ENCODE measurements at regions not wholly inside any gene's neighbourhood (a gene's known extent, or its start where the extent isn't known, plus 50 kb on each side); places are given as distances from the start of the nearest gene placed in this dataset.

DNA sequence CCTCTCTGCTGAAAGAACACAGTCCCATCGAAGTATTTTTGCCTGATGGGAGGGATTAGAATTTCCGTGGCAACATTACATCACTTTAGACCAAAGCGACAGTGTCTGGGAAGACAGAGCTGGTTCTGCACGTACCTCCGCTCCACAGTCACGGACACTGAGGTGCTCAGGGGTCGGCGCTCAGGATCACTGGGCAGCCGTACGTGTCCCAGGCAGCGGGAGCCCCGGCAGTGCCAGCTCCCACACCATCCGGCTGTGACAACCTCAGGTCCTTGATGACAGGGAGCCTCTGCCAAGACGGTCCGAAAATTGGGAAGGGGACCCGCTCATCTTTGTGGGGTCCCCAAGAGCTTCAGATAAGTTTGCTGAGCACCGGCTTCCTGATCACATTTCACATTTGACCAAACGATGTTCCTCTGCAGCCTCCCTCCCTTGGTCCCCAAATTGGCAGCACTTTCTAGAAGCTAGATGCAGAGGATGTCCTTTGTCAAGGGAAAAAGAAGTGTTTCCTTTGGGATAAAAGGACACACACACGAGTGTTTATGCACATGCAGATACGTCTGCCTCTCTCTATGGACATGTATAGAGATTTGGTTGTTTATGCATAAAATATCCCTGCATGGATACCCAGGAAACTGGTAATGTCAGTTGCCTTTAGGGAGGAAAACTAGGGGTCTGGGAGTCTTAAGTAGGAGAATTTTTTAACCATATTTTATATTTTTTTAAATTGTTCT lies 61.6 kb upstream of the LINC01488 start:
- peaks cover 3% of the 10 kb centered on the region for H3K9me3 ChIP-seq (ENCODE audit: low read depth, low read length)
- TF ChIP-seq CTCF (IDR thresholded peaks at IDR 0.05; ENCODE audit: extremely low read depth, low read depth, low read length): no peak
- peak overlapping the region; percentile 97 for H3K27ac ChIP-seq (ENCODE audit: low read depth, low read length)
- H3K36me3 ChIP-seq (ENCODE audit: insufficient read depth, low read length): no peaks in the 10 kb centered on the region
- no peaks in the 10 kb centered on the region for H3K27me3 ChIP-seq (ENCODE audit: insufficient read depth, low read length)
- no peak overlapping the region for H3K4me2 ChIP-seq (ENCODE audit: insufficient read depth, low read length)
- peak overlapping the region; percentile 74 for H2AFZ ChIP-seq (ENCODE audit: low read length)
- H4K20me1 ChIP-seq (ENCODE audit: insufficient read depth, low read length): no peaks in the 10 kb centered on the region
- peaks cover 12% of the 10 kb centered on the region for H3K4me1 ChIP-seq (ENCODE audit: insufficient read depth, low read length)
- H3K4me3 ChIP-seq (ENCODE audit: insufficient read depth, low read length): no peak overlapping the region
- no peaks in the 10 kb centered on the region for H3K79me2 ChIP-seq (ENCODE audit: insufficient read depth, low read length)
- peak; percentile 89 for DNase-seq (ENCODE audit: insufficient read length, low spot score, missing footprints)

- peak; percentile 30 for DNase-seq (ENCODE audit: insufficient read length, low spot score, missing footprints)
- Histone ChIP-seq H3K27me3 (ENCODE audit: insufficient read depth, low read length) (no peaks in the 10 kb centered on the region), H3K9me3 (ENCODE audit: low read depth, low read length) (peaks cover 4% of the 10 kb centered on the region), H3K36me3 (ENCODE audit: insufficient read depth, low read length) (no peaks in the 10 kb centered on the region), H3K27ac (ENCODE audit: low read depth, low read length) (no peak overlapping the region), H3K4me1 (ENCODE audit: insufficient read depth, low read length) (peaks cover 12% of the 10 kb centered on the region), H3K4me3 (ENCODE audit: insufficient read depth, low read length) (no peak overlapping the region), H3K79me2 (ENCODE audit: insufficient read depth, low read length) (no peaks in the 10 kb centered on the region), H2AFZ (ENCODE audit: low read length) (no peak overlapping the region), H3K4me2 (ENCODE audit: insufficient read depth, low read length) (no peak overlapping the region), H4K20me1 (ENCODE audit: insufficient read depth, low read length) (no peaks in the 10 kb centered on the region)
- no peak for TF ChIP-seq CTCF (IDR thresholded peaks at IDR 0.05; ENCODE audit: extremely low read depth, low read depth, low read length)
Observed at GRCh38 chr11:69422645-69423044, 58.8 kb upstream of the LINC01488 start.

DNA sequence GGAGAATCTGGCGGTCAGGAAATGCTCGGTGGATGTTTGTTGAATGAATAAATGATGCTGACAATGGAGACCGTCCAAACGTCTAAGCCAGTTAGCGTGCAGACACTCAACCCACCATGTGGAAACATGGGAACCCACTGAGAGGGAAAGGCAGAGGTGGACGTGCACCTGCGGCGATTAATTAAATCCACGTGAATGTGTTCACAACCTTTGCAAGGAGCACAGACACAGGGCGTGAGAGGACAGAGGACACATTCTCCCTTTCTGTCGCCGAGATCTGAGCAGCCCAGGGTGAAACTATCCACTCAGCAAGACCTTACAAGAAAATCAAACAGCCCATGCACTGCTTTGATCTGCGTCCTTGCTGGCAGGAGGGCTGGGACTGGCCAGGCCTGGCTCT lies 58.3 kb upstream of the LINC01488 start:
- Histone ChIP-seq H3K27me3 (ENCODE audit: insufficient read depth, low read length) (no peaks in the 10 kb centered on the region), H4K20me1 (ENCODE audit: insufficient read depth, low read length) (no peaks in the 10 kb centered on the region), H3K36me3 (ENCODE audit: insufficient read depth, low read length) (no peaks in the 10 kb centered on the region), H3K4me2 (ENCODE audit: insufficient read depth, low read length) (no peak overlapping the region), H3K9me3 (ENCODE audit: low read depth, low read length) (peaks cover 4% of the 10 kb centered on the region), H3K79me2 (ENCODE audit: insufficient read depth, low read length) (no peaks in the 10 kb centered on the region), H3K27ac (ENCODE audit: low read depth, low read length) (no peak overlapping the region), H3K4me3 (ENCODE audit: insufficient read depth, low read length) (no peak overlapping the region), H3K4me1 (ENCODE audit: insufficient read depth, low read length) (peaks cover 12% of the 10 kb centered on the region), H2AFZ (ENCODE audit: low read length) (no peak overlapping the region)
- TF ChIP-seq CTCF (IDR thresholded peaks at IDR 0.05; ENCODE audit: extremely low read depth, low read depth, low read length): no peak
- no peak for DNase-seq (ENCODE audit: insufficient read length, low spot score, missing footprints)

DNA sequence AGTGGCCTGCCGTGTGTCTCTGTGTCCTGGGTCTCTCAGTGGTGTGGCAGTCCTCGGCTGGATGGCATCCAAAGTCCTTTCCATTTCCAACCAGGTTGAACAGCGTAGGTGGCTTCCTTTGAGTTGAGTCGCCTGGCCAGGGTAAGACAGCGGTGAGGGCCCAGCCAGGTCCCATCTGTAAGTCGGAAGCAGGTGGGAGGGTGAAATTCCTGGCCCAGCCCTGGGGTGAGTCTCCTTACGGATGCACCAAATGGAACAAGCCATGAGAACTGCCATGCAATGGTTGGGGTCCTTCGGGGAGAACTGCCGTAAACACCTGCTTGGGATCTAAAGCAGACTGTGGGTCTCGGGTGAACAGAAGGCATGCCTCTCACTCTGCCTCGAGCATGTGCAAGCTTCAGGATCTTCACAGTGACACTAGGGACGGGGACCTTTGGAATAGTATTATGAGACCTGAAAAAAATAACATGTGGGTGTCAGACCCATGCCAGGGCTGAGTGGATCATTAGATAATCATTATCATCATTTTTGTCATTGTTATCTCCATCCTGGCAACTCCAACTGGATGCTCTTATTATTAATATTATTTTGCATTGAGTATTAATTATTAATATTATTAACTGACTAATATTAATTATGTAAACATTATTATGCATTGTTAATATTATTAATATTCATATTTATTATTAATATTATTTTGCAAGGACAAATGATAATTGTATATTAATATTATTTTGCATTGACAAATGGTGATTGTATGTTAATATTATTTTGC lies 57.7 kb upstream of the LINC01488 start:
- TF ChIP-seq CTCF (IDR thresholded peaks at IDR 0.05; ENCODE audit: extremely low read depth, low read depth, low read length): no peak
- Histone ChIP-seq H3K9me3 (ENCODE audit: low read depth, low read length) (peaks cover 4% of the 10 kb centered on the region), H3K79me2 (ENCODE audit: insufficient read depth, low read length) (no peaks in the 10 kb centered on the region), H3K4me3 (ENCODE audit: insufficient read depth, low read length) (no peak overlapping the region), H4K20me1 (ENCODE audit: insufficient read depth, low read length) (no peaks in the 10 kb centered on the region), H2AFZ (ENCODE audit: low read length) (no peak overlapping the region), H3K4me2 (ENCODE audit: insufficient read depth, low read length) (no peak overlapping the region), H3K4me1 (ENCODE audit: insufficient read depth, low read length) (peaks cover 12% of the 10 kb centered on the region), H3K27me3 (ENCODE audit: insufficient read depth, low read length) (no peaks in the 10 kb centered on the region), H3K36me3 (ENCODE audit: insufficient read depth, low read length) (no peaks in the 10 kb centered on the region), H3K27ac (ENCODE audit: low read depth, low read length) (no peak overlapping the region)
- peak; percentile 46 for DNase-seq (ENCODE audit: insufficient read length, low spot score, missing footprints)
